HG02623 (cell line): ENCODE measurements at regions not wholly inside any gene's neighbourhood (a gene's known extent, or its start where the extent isn't known, plus 50 kb on each side); places are given as distances from the start of the nearest gene placed in this dataset.

Source experiments
- ATAC-seq: cut with Tn5 transposase; IDR thresholded peaks from one replicate; pipeline ENCODE4 v1.9.1; 2021; ENCODE audit warnings: moderate library complexity; ENCODE audit not compliant: unreplicated experiment

DNA sequence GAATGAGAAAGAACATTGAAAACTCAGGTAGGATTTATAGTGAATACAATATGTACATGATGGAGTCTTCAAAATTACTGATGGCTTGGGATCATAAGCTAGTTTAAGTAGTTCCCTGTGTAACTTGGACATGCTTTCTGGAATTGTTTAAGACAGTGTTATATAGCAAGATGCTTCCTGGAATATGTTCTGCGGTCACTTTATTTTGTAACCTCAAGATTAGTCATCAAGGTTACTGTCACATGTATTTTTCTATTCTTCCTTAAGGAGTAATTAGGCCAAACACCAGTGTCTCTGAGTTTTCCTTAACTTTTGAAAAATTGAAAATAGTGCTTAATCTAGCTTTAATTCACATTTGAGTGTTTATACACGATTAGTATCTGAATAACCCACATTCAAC, 760.3 kb upstream of the ARRDC4 start:
- ATAC-seq = no peak

DNA sequence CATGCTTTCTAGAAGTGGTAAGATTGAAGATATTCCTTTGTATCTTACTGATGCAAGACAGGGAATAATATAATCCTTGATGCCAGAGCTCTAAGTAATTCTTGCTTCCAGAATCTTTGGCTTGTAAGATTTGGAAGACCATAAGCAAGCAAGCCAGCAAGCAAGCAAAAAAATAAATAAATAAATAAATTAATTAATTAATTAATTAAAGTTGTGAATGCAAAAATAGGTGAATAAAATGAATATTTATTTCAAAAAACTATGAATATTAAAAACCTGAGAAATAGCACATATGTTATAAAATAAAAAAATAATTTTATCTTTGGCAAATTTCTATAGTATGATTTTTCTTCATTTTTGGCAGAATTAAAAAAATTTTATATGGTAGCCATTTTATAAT, 750.2 kb upstream of the ARRDC4 start:
- no peak for ATAC-seq

DNA sequence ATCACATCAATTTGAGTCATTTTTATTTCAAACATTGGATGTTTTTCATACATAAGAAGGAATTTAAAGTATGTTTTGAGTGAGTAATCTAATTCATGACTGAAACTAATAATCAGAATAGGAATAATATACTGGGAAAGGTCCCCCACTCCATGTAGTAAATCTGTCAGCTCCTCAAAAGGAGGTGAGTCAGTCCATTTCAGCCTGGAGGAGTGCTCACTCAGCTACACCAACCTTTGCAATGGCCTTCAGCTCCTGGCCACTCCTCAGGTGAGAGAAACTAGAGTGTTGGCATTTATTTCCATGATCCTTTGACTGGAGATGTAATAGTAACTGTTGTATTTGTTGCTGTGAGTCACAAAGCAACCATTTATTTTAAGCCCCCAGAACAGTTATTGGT, 744.9 kb upstream of the ARRDC4 start:
- no peak for ATAC-seq

DNA sequence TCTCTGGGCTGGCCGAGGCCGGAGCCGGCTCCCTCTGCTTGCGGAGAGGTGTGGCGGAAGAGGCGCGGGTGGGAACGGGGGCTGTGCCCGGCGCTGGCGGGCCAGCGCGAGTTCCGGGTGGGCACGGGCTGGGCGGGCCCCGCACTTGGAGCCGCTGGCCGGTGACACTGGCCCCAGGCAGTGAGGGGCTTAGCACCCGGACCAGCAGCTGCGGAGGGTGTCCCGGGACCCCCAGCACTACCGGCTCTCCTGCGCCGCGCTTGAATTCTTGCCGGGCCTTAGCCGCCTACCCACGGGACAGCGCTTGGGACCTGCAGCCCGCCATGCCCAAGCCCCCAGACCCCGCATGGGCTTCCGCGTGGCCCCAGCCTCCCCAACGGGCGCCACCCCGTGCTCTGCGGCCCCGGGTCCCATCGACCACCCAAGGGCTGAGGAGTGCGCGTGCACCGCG, 736.3 kb upstream of the ARRDC4 start:
- ATAC-seq = no peak

DNA sequence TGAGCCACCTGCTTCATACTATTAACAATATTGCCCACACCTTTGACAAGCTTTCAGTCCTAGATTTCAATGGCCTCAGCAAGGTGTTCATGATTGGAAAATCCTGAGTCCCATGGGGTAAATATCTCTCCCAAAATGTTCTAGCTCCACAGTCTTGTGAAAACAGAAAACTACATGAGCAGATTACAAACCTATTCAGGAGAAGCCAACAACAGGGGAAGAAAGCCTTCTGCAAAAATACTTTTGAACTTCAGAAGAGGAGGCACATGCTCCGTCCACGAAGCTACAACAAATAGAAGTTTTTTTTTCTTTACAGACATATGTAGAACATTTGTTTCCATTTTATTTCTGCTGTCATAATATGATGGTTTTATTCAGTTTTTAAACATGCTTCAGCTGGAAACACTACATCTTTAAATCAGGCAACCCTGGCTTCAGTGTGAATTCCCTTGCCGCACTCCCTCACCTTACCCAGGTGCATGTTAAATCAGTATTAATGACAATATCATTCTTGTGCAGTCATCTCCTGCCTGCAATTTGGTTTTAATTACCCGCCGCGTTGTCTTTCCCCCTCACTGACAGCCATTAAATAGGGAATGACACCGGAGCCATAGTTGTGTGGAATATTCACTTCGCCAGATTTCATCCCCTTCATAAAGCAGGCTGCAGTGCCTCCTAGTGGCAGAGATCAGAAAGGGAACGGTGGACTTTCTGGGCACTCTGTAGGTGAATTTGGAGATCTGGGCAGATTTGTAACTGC, 725.5 kb upstream of the ARRDC4 start:
- ATAC-seq = no peak

DNA sequence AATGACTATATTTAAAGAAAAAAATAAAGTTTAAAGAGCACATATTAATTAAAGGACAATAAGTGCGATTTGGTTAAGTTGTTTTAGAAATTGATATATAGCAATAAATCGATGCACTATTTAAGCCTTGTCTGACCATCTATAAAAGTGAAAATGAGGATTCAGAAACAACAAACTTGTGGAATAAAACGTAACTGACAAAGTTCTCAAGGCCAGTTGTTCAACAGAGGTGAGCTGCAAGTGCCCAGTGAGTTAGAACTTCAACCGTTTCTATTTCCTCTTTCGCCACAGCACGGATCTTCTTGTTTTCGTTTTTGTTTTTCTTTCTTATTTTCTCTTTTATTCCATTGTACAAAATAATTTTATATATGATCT, 724.9 kb upstream of the ARRDC4 start:
- ATAC-seq = no peak

DNA sequence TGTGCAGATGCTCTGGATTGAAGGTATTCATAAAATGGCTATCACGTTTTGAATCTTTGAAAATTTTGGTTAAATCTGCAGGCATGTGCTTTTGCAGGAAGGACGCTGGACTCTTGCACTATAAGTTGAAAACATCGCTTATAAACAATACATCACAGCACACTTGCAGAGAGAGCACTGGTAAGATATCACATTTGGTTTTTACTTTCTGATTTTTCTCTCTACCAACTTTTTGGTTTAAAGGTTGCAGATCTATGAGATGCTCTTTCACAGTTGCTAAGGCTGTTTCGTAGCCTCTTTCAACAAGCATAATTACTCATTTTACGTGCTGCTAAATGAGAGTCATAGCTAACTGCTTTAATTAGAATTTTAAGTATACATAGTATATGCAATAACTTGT, 724.4 kb upstream of the ARRDC4 start:
- no peak for ATAC-seq

DNA sequence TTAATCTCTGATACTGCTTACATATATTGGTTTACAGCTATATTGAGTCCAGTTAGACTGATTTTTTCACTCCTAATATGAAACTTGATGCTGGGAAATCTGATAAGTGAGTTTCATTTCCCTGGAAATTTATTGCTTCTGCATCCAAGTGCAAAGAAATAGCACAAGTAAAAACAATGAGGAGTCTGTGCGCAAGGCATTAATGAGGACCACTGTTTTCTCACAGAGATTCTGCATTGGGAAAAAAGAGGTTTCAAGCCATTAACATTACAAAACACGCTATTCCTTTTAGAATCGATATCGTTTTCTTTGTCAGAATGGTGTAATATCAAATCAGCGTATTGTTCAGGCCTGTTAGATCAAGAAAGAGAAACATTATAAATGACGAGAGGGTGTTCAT, 723.3 kb upstream of the ARRDC4 start:
- no peak for ATAC-seq

DNA sequence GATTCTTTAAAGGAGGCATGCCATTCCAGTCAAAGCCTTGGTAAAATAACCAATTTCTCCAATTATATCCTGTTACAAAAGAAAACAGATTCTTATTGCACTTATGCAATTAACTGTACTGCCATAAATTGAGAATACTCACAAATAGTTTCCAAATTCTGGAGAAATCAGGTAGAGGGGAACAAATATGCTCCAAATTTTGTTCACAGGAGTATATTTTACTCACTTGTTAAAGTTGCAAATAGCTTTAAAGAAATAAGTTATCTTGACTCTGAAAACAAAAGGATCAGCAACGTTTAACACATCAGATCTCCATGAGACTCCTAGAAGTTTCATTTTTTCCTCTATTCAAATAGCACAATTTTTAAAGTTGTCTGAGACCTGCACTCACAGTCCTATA, 712.1 kb upstream of the ARRDC4 start:
- no peak for ATAC-seq

DNA sequence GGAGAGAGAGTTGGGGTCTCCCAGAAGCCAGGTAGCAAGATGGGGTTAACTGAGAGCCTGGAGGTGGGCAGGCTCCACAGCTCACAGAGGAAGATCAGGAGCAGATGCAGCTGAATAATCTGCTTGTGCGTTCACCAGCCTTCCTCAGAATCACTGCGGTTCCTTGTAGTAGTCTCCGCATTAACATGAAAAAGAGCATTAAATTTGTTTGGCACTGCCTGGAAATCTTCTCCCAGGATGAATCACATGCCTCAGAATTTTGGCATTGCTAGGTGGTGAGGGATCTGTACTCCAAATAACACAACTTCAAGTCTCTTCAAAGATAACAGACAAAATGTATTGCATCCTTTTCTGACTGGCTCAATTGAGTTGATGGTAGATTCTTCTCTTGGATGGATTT, 700.6 kb upstream of the ARRDC4 start:
- ATAC-seq = no peak

DNA sequence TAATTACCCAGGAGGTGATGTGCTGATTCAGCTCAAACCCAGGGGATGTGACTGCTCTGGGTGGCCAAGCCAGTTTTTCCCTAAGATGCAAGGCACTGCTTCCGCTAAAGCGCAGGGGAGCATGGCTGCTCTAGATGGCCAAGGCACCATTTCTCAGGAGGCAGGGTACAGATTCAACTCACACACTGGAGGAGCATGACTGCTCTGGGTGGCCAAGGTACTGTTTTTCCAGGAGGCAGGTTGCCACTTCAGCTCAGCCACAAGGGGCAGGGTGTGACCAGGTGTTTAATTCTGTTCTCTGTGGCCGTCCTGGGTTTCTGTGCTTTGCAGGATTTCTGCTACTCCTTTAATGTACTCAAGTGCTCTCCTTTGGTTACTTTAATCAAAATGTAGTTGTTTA, 659.3 kb upstream of the ARRDC4 start:
- ATAC-seq = no peak

DNA sequence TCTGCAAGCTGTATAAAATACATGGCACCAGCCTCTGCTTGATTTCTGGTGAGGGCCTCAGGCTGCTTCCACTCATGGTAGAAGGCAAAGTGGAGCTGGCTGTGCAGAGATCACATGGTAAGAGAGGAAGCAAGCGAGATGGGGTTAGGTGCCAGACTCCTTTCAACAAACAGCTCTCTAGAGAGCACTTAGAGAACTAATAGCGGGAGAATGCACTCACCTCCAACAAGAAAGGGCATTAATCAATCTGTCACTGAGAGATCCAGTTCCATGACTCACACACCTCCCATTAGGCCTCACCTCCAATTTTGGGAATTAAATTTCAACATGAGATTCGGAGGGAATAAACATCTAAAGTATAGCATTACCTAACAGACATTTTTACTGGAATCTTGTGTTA, 644.1 kb upstream of the ARRDC4 start:
- no peak for ATAC-seq

DNA sequence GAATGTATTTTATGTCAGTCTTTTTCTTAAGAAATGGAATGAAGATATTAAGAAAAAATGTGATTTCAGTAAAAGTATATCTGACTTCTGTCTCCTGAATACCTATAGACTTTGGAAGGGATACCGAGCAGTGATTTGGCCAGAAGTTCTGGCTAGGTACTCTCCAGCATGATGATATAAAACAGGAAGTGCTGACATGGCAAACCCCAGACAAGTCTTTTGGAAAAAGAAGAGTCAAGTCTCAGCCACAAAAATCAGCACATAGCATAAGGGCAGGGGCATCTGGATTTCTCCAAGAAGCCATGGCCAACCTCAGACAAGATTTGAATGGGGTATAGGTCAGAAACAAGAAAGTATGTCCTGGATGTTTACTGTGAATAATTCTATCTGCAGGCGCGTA, 643.3 kb upstream of the ARRDC4 start:
- no peak for ATAC-seq

DNA sequence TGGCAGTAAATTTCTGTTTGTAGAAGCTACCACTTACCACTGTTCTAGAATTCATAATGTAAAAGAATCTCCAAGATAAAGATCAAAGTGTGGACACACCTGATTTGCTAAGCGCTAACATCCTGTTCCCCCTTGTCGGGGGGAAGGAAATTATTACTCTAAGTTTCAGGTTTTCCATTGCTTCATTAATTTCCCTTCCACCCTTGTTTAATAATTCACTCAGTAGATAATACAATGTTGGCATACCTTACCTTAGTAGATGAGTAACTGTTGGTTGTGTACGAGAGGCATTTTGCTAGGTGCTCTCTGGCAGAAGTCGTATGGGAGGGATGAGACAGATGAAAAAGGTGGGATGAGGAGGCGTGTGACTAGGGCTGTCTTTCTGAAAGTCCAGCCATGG, 641.2 kb upstream of the ARRDC4 start:
- no peak for ATAC-seq

DNA sequence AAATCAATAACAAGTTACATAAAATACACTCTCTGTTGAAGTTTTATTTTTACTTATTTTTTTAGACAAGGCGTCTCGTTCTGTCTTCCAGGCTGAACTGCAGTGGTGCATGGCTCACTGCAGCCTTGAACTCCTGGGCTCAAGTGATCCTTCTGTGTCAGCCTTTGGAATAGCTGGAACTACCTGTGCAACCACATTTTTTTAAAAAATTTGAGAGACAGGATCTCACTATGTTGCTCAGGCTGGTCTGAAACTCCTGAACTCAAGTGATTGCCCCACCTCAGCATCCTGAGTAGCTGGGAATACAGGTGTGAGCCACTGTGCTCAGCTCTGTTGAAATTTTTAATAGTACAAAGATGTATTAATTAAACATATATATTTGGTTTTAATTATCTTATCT, 614.3 kb upstream of the ARRDC4 start:
- ATAC-seq = no peak

DNA sequence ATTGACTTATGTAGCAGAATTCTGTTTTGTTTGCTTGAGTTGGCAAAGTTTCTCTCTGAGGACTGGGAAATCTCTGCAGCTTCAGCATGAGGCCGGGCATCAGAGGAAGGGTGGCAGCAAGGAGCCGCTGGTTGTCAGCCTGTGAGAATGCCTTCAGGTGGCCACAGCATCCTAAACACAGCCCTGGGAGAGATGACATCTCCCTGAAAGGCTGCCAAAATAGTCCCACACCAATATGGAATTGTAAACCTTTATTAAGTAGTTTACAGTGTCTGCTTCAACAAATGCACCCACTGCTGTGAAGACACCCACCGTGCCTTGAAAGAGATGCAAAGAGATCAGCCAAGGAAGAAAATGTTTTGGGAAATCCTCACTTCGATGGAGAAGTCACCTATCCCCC, 609.7 kb upstream of the ARRDC4 start:
- no peak for ATAC-seq

DNA sequence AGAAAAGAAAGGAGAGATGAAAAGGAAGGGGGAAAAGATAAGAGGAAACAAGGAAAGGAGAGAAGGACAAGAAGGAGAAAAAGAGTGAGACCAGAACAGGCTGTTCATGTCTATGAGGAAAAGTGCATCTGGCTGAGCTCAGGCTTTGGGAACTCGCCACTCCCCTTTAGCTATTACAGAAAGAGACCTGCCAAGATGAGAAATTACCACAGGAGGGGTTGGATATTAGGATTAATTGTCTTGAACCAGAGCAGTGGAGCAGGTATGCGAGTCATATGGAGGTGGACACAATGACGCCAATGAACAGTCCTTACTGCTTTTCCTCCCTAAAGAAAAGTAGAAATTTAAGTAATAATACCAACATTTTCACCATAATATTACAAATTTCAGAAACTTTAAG, 577.0 kb upstream of the ARRDC4 start:
- no peak for ATAC-seq

DNA sequence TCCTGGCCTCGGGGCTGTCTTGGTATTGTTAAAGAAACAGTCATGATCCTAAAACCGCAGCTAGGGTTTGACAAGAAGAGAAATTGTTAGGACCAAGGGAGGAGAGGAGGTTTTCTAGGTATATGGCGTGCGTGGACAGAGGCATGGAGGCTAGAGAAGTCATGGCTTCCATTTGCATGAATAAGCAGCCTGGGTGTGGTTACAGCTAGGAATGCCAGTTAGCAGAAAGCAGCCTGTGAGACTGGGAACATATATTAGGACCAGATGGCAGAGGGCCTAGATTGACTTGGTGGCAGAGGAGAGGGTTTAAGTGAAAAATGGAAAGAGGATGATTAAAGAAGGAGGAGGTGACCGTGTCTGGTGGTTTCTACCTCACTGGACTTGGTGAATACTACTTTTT, 573.6 kb upstream of the ARRDC4 start:
- ATAC-seq = no peak

DNA sequence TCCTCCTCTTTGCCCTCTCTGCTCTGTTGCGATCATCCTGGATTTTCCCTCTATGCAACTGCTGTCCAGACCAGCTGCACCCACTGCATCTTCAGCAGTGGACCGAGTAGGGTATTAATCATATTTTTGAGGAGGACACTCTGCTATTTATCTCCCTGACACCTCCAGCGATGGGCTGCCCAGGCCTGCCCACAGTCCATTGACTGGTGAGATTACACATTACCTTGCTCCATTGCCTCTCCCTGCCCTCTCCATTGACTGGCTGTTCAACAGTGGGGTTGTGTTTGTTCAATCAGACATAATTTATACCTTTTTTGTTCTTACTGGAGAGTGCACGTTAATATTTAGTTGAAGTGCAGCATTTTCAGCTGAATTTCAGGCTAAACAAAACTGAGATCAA, 559.3 kb upstream of the ARRDC4 start:
- no peak for ATAC-seq

DNA sequence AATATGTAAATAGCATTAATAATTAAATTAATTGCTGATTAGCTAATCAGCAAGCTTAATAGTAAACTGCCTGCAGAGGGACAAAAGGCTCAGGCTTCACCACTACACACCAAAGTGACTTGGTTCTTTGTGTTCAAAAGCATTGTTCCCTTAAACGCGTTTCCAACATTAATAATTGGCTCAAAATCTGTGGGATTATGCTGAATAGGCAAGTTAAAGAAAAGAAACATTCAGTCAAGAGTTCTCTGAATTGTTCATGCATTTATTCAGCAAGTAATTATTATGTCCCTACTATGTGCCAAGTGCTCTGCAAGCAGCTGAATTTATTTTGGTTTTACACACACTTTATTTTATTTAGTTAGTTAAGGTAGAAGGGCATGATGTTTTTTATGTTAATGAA, 558.5 kb upstream of the ARRDC4 start:
- no peak for ATAC-seq

DNA sequence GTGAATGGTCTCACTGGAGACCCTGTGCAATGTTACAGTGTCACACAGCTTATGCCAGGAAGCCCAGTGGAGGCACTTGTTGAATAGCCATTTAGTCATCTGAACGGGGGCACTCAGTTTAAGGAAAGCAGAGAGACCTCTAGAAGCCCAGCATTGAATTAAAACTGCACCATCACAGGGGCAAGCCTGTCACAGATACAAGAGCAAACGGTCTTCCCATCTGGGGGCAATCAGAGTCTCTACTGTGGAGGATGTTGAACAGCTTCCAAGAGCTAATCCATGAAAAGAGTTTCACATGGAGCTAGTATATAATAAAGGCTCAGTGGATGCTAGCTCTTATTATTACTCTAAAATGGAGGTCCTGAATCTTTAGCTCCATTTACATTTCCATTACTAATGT, 553.7 kb upstream of the ARRDC4 start:
- no peak for ATAC-seq

DNA sequence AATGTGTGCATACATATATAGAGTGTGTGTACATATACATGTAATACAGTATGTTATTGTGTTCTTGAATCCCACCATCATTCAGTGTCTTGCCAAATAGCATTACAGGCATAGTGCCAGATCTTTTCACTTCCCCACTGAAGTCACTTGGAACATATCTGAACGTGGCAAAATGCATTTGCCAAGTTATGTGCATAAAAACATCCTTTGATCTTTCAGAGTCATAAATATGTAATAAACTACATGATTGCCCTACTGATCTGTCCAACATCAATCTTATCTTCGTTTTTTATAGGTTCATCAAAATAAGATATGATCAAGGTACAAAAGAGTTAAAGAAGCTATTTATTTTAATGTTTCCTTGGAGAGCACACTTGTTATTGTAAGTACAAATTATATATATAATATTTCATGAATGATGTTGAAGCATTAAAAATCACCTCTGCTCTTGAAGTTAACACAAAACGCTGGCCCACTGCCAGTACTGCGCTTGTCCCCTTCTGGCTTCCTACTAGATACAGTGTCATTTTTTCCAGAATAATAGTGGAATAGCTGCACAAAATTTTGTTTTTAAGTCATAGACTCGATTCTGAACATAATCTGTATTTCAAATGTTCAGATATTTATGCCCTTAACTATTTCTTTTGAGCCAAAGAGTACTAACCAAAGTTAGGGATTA, 549.5 kb upstream of the ARRDC4 start:
- ATAC-seq = no peak

DNA sequence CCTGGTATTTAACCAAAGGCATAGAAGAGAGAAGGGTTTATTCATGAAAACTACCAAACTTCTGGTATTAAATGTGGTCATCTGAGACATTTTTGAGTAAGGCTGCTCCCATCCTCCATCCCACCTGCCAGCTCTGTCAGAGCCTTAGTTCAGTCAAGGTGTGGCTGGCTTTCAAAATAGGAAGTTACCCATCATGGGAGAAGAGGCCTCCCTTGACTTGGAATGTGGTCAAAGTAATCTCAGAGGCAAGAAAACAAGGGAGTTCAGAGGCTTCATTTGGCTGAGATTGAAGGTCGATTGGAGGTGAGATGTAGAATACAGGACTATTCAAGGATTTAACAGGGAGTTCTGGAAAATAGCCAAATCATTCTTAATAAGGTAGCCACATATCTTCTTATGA, 540.4 kb upstream of the ARRDC4 start:
- ATAC-seq = no peak
